ENCODE measurements at regions not wholly inside any gene's neighbourhood (a gene's known extent, or its start where the extent isn't known, plus 50 kb on each side); places are given as distances from the start of the nearest gene placed in this dataset.

- no peaks in the 10 kb centered on the region for H3K9me3 ChIP-seq
- no peaks in the 10 kb centered on the region for H3K27me3 ChIP-seq
- TF ChIP-seq POLR2A (IDR thresholded peaks at IDR 0.05) (no peak), POLR2AphosphoS5 (IDR thresholded peaks at IDR 0.05; ENCODE audit: insufficient read depth in 1 of 2, low read depth in 1 of 2) (no peak), CTCF (IDR thresholded peaks at IDR 0.05) (no peak)
- DNase-seq (ENCODE audit: extremely low spot score in 2 of 2) = no peak
- H3K36me3 ChIP-seq = no peaks in the 10 kb centered on the region
- intact Hi-C loops (cut with DNase I) = no loop called here
- no peak overlapping the region for H3K27ac ChIP-seq
- no peaks in the 10 kb centered on the region for H3K4me1 ChIP-seq
- no peak overlapping the region for H3K4me3 ChIP-seq
These were observed 214.2 kb downstream of the CHRM3 start for GRCh38 chr1:239600588-239600987.

GRCh38 chr1:239601108-239601507 lies 214.7 kb downstream of the CHRM3 start:
- intact Hi-C loops (cut with DNase I) = no loop called here
- Histone ChIP-seq H3K27me3 (no peaks in the 10 kb centered on the region), H3K27ac (no peak overlapping the region), H3K4me3 (no peak overlapping the region), H3K4me1 (no peaks in the 10 kb centered on the region), H3K36me3 (no peaks in the 10 kb centered on the region), H3K9me3 (no peaks in the 10 kb centered on the region)
- no peak for DNase-seq (ENCODE audit: extremely low spot score in 2 of 2)
- no peak for TF ChIP-seq POLR2AphosphoS5 (IDR thresholded peaks at IDR 0.05; ENCODE audit: insufficient read depth in 1 of 2, low read depth in 1 of 2)
- TF ChIP-seq POLR2A (IDR thresholded peaks at IDR 0.05) = no peak
- no peak for TF ChIP-seq CTCF (IDR thresholded peaks at IDR 0.05)

GRCh38 chr1:239603530-239603929 lies 217.2 kb downstream of the CHRM3 start:
- intact Hi-C loops (cut with DNase I) = no loop called here
- TF ChIP-seq POLR2AphosphoS5 (IDR thresholded peaks at IDR 0.05; ENCODE audit: insufficient read depth in 1 of 2, low read depth in 1 of 2) (no peak), CTCF (IDR thresholded peaks at IDR 0.05) (no peak), POLR2A (IDR thresholded peaks at IDR 0.05) (no peak)
- DNase-seq (ENCODE audit: extremely low spot score in 2 of 2) = no peak
- H3K36me3 ChIP-seq = no peaks in the 10 kb centered on the region
- H3K9me3 ChIP-seq = no peaks in the 10 kb centered on the region
- no peaks in the 10 kb centered on the region for H3K27me3 ChIP-seq
- H3K4me3 ChIP-seq = no peak overlapping the region
- no peak overlapping the region for H3K27ac ChIP-seq
- no peaks in the 10 kb centered on the region for H3K4me1 ChIP-seq

- no peaks in the 10 kb centered on the region for H3K36me3 ChIP-seq
- intact Hi-C loops (cut with DNase I) = no loop called here
- H3K27me3 ChIP-seq = no peaks in the 10 kb centered on the region
- H3K4me3 ChIP-seq = no peak overlapping the region
- TF ChIP-seq POLR2AphosphoS5 (IDR thresholded peaks at IDR 0.05; ENCODE audit: insufficient read depth in 1 of 2, low read depth in 1 of 2) (no peak), CTCF (IDR thresholded peaks at IDR 0.05) (no peak), POLR2A (IDR thresholded peaks at IDR 0.05) (no peak)
- no peak overlapping the region for H3K27ac ChIP-seq
- no peaks in the 10 kb centered on the region for H3K4me1 ChIP-seq
- no peak for DNase-seq (ENCODE audit: extremely low spot score in 2 of 2)
- H3K9me3 ChIP-seq = no peaks in the 10 kb centered on the region
These were observed 220.6 kb downstream of the CHRM3 start for GRCh38 chr1:239606850-239607400.

GRCh38 chr1:239608469-239608868 lies 222.1 kb downstream of the CHRM3 start:
- no peak for TF ChIP-seq POLR2AphosphoS5 (IDR thresholded peaks at IDR 0.05; ENCODE audit: insufficient read depth in 1 of 2, low read depth in 1 of 2)
- intact Hi-C loops (cut with DNase I) = no loop called here

More at GRCh38 chr1:239608469-239608868, 222.1 kb downstream of the CHRM3 start:
- Histone ChIP-seq H3K4me3 (no peak overlapping the region), H3K9me3 (no peaks in the 10 kb centered on the region), H3K27ac (no peak overlapping the region), H3K4me1 (no peaks in the 10 kb centered on the region), H3K27me3 (no peaks in the 10 kb centered on the region), H3K36me3 (no peaks in the 10 kb centered on the region)
- DNase-seq (ENCODE audit: extremely low spot score in 2 of 2) = no peak

Data from vagina (tissue), 2 donors.